SU-DHL-6 (cell line): ENCODE measurements at regions not wholly inside any gene's neighbourhood (a gene's known extent, or its start where the extent isn't known, plus 50 kb on each side); places are given as distances from the start of the nearest gene placed in this dataset.
"Not testable (repeated sequence)": the region's sequence is repeated elsewhere in the genome, so short reads cannot be mapped to it uniquely, and the experiment has no call there.

Source experiments
- H2AFZ ChIP-seq: fragments of 200-600 bp; sonication (generic); 2 replicates; pipeline ENCODE4 v1.6.1; 2014; ENCODE audit warnings: low read depth, mild to moderate bottlenecking, moderate library complexity, mixed read lengths, antibody characterized with exemption, low read length; ENCODE audit not compliant: severe bottlenecking
- H3F3A ChIP-seq: fragments of 200-600 bp; shearing (Covaris generic); 2 replicates; pipeline ENCODE4 v1.6.0; 2016; ENCODE audit warnings: antibody characterized with exemption, mild to moderate bottlenecking; ENCODE audit not compliant: insufficient read depth
- H3K27ac ChIP-seq: fragments of 200-600 bp; sonication (generic); 2 replicates; pipeline ENCODE4 v1.5.1; 2016; ENCODE audit warnings: low read depth, mild to moderate bottlenecking, low read length, moderate library complexity, mixed read lengths
- H3K27me3 ChIP-seq: fragments of 200-600 bp; sonication (generic), shearing (Covaris generic); 2 replicates; pipeline ENCODE4 v1.6.0; 2014; ENCODE audit warnings: mild to moderate bottlenecking, low read length
- H3K36me3 ChIP-seq: fragments of 200-600 bp; sonication (generic); 2 replicates; pipeline ENCODE4 v1.6.1; 2014; ENCODE audit warnings: mild to moderate bottlenecking, low read length, mixed read lengths
- H3K4me2 ChIP-seq: fragments of 300-600, 200-600 bp; shearing (Covaris generic), sonication (generic); 2 replicates; pipeline ENCODE4 v1.6.0; 2014; ENCODE audit warnings: low read length, low read depth, mild to moderate bottlenecking; ENCODE audit not compliant: poor library complexity, severe bottlenecking
- H3K4me3 ChIP-seq: fragments of 200-600 bp; sonication (generic); 2 replicates; pipeline ENCODE4 v1.5.1; 2014; ENCODE audit warnings: antibody characterized with exemption, low read length, mild to moderate bottlenecking, mixed read lengths; ENCODE audit not compliant: insufficient read depth, poor library complexity, severe bottlenecking
- H3K79me2 ChIP-seq: fragments of 200-600 bp; sonication (generic); 2 replicates; pipeline ENCODE4 v1.6.1; 2014; ENCODE audit warnings: mild to moderate bottlenecking, low read length, moderate library complexity; ENCODE audit not compliant: insufficient read depth
- H3K9ac ChIP-seq: fragments of 200-600 bp; sonication (generic); 2 replicates; pipeline ENCODE4 v1.7.0; 2014; ENCODE audit warnings: mild to moderate bottlenecking, low read length
- H3K9me2 ChIP-seq: fragments of 200-600 bp; sonication (generic); replicated peaks from 2 replicates; pipeline ENCODE4 v1.6.1; 2014; ENCODE audit warnings: low read length; ENCODE audit not compliant: insufficient read depth
- H3K9me3 ChIP-seq: fragments of 200-600 bp; sonication (generic); 2 replicates; pipeline ENCODE4 v1.6.1; 2014; ENCODE audit warnings: low read length, mixed read lengths; ENCODE audit not compliant: insufficient read depth
- H4K20me1 ChIP-seq: fragments of 200-600 bp; sonication (generic); 2 replicates; pipeline ENCODE4 v1.6.1; 2014; ENCODE audit warnings: low read depth, mild to moderate bottlenecking, antibody characterized with exemption, low read length, moderate library complexity, mixed read lengths
- CTCF ChIP-seq: fragments of 200-600 bp; sonication (generic); IDR thresholded peaks from one replicate; pipeline ENCODE4 v1.5.1; 2017; ENCODE audit warnings: antibody characterized with exemption, mild to moderate bottlenecking, low read length, moderate library complexity; ENCODE audit not compliant: insufficient read depth, poor library complexity, severe bottlenecking
- EZH2phosphoT487 ChIP-seq: fragments of 200-600 bp; sonication (generic), shearing (Covaris generic); conservative IDR thresholded peaks from 2 replicates; pipeline ENCODE4 v1.6.1; 2018; ENCODE audit warnings: mild to moderate bottlenecking, antibody characterized with exemption, low read length, moderate library complexity, mixed read lengths

- Histone ChIP-seq H3F3A (no peaks in the 10 kb centered on the region), H3K9ac (no peak overlapping the region), H3K36me3 (no peaks in the 10 kb centered on the region), H3K27ac (no peak overlapping the region), H3K4me2 (no peak overlapping the region), H4K20me1 (no peaks in the 10 kb centered on the region), H3K79me2 (no peaks in the 10 kb centered on the region), H3K9me3 (no peaks in the 10 kb centered on the region), H3K4me3 (no peak overlapping the region), H2AFZ (no peak overlapping the region), H3K27me3 (no peaks in the 10 kb centered on the region), H3K9me2 (no peaks in the 10 kb centered on the region)
- TF ChIP-seq EZH2phosphoT487 (no peak), CTCF (no peak)
Measured at GRCh38 chr5:62093976-62094375, 212.0 kb upstream of the KIF2A start.

- TF ChIP-seq EZH2phosphoT487 (no peak), CTCF (no peak)
- Histone ChIP-seq H3K9me3 (no peaks in the 10 kb centered on the region), H3K27ac (no peak overlapping the region), H3F3A (no peaks in the 10 kb centered on the region), H3K4me2 (no peak overlapping the region), H4K20me1 (no peaks in the 10 kb centered on the region), H3K27me3 (no peaks in the 10 kb centered on the region), H3K4me3 (no peak overlapping the region), H2AFZ (no peak overlapping the region), H3K9me2 (no peaks in the 10 kb centered on the region), H3K36me3 (no peaks in the 10 kb centered on the region), H3K9ac (no peak overlapping the region), H3K79me2 (no peaks in the 10 kb centered on the region)
Measured at GRCh38 chr5:62097361-62097760, 208.6 kb upstream of the KIF2A start.

GRCh38 chr5:62100201-62100600 is 205.8 kb upstream of the KIF2A start:
- Histone ChIP-seq H2AFZ (no peak overlapping the region), H3F3A (no peaks in the 10 kb centered on the region), H3K4me2 (no peak overlapping the region), H3K9me3 (no peaks in the 10 kb centered on the region), H3K36me3 (no peaks in the 10 kb centered on the region), H3K27ac (no peak overlapping the region), H3K4me3 (no peak overlapping the region), H3K9me2 (no peaks in the 10 kb centered on the region), H3K27me3 (no peaks in the 10 kb centered on the region), H3K9ac (no peak overlapping the region), H3K79me2 (no peaks in the 10 kb centered on the region), H4K20me1 (no peaks in the 10 kb centered on the region)
- no peak for TF ChIP-seq EZH2phosphoT487
- no peak for TF ChIP-seq CTCF

- H3K4me3 ChIP-seq, H3K9me3 ChIP-seq, H3F3A ChIP-seq, H3K4me2 ChIP-seq, H2AFZ ChIP-seq, H3K36me3 ChIP-seq, H3K27me3 ChIP-seq, H3K27ac ChIP-seq, H3K79me2 ChIP-seq, H3K9me2 ChIP-seq, H4K20me1 ChIP-seq, H3K9ac ChIP-seq: not testable (repeated sequence)
Measured at GRCh38 chr5:62103863-62104262, 202.1 kb upstream of the KIF2A start.
